Endothelial cell (in vitro differentiated cells): ENCODE measurements at regions not wholly inside any gene's neighbourhood (a gene's known extent, or its start where the extent isn't known, plus 50 kb on each side); places are given as distances from the start of the nearest gene placed in this dataset.

ENCODE experiments used
- DNase-seq: peaks from one replicate; pipeline ENCODE4 v3.0.0; 2021; ENCODE audit warnings: low spot score
- H3K27ac Mint-ChIP-seq: one replicate; pipeline ENCODE4 v1.8.0; 2021; ENCODE audit warnings: mixed read lengths, inconsistent platforms; ENCODE audit not compliant: unreplicated experiment
- H3K27me3 Mint-ChIP-seq: one replicate; pipeline ENCODE4 v1.8.0; 2021; ENCODE audit warnings: mild to moderate bottlenecking, moderate library complexity, mixed read lengths, inconsistent platforms; ENCODE audit not compliant: unreplicated experiment
- H3K36me3 Mint-ChIP-seq: one replicate; pipeline ENCODE4 v1.8.0; 2021; ENCODE audit warnings: mild to moderate bottlenecking, low read depth, mixed read lengths, inconsistent platforms; ENCODE audit not compliant: unreplicated experiment
- H3K4me1 Mint-ChIP-seq: one replicate; pipeline ENCODE4 v1.8.0; 2021; ENCODE audit warnings: mild to moderate bottlenecking, mixed read lengths, inconsistent platforms; ENCODE audit not compliant: unreplicated experiment
- H3K4me3 Mint-ChIP-seq: one replicate; pipeline ENCODE4 v1.8.0; 2021; ENCODE audit warnings: mild to moderate bottlenecking, mixed read lengths, inconsistent platforms; ENCODE audit not compliant: unreplicated experiment
- H3K9me3 Mint-ChIP-seq: one replicate; pipeline ENCODE4 v1.8.0; 2021; ENCODE audit warnings: mixed read lengths, inconsistent platforms; ENCODE audit not compliant: unreplicated experiment
- CTCF ChIP-seq: fragments of 200-600 bp; sonication (generic); IDR thresholded peaks from one replicate; pipeline ENCODE4 v1.5.0; 2021; ENCODE audit warnings: antibody characterized with exemption; ENCODE audit not compliant: unreplicated experiment

- no peak for DNase-seq
- Mint-ChIP-seq H3K9me3 (no peaks in the 10 kb centered on the region), H3K27ac (no peak overlapping the region), H3K4me1 (no peaks in the 10 kb centered on the region), H3K4me3 (no peak overlapping the region), H3K36me3 (no peaks in the 10 kb centered on the region), H3K27me3 (peaks cover 3% of the 10 kb centered on the region)
- TF ChIP-seq CTCF = no peak
These were observed 176.2 kb downstream of the CYLD start for GRCh38 chr16:50917950-50918703.

GRCh38 chr16:50916040-50916439 is 174.2 kb downstream of the CYLD start:
- no peak for DNase-seq
- Mint-ChIP-seq H3K27ac (no peak overlapping the region), H3K4me3 (no peak overlapping the region), H3K27me3 (peaks cover 3% of the 10 kb centered on the region), H3K36me3 (no peaks in the 10 kb centered on the region), H3K4me1 (no peaks in the 10 kb centered on the region), H3K9me3 (no peaks in the 10 kb centered on the region)
- TF ChIP-seq CTCF = no peak

- no peak for TF ChIP-seq CTCF
- H3K4me3 Mint-ChIP-seq = no peak overlapping the region
- H3K27me3 Mint-ChIP-seq = peaks cover 1% of the 10 kb centered on the region
- no peaks in the 10 kb centered on the region for H3K4me1 Mint-ChIP-seq
- no peaks in the 10 kb centered on the region for H3K9me3 Mint-ChIP-seq
- no peaks in the 10 kb centered on the region for H3K36me3 Mint-ChIP-seq
- H3K27ac Mint-ChIP-seq = no peak overlapping the region
- no peak for DNase-seq
These were observed 173.2 kb downstream of the CYLD start for GRCh38 chr16:50915120-50915519.

- no peaks in the 10 kb centered on the region for H3K27me3 Mint-ChIP-seq
- no peak overlapping the region for H3K27ac Mint-ChIP-seq
- no peaks in the 10 kb centered on the region for H3K9me3 Mint-ChIP-seq
These were observed 168.8 kb downstream of the CYLD start for GRCh38 chr16:50910736-50911100.

More at GRCh38 chr16:50910736-50911100, 168.8 kb downstream of the CYLD start:
- no peak for TF ChIP-seq CTCF
- Mint-ChIP-seq H3K4me3 (no peak overlapping the region), H3K36me3 (no peaks in the 10 kb centered on the region), H3K4me1 (no peaks in the 10 kb centered on the region)
- DNase-seq = no peak
